DND-41 (cell line): ENCODE measurements at regions not wholly inside any gene's neighbourhood (a gene's known extent, or its start where the extent isn't known, plus 50 kb on each side); places are given as distances from the start of the nearest gene placed in this dataset.

Experiments used
- EZH2 ChIP-seq: IDR thresholded peaks from 3 replicates; pipeline ENCODE4 v1.6.1; 2012; ENCODE audit warnings: borderline replicate concordance, low read depth, mild to moderate bottlenecking, moderate library complexity, low read length, inconsistent platforms; ENCODE audit not compliant: severe bottlenecking
- TF ChIP-seq, protein P1 (sequence below): IDR thresholded peaks from 2 replicates; pipeline ENCODE4 v1.5.1; 2012; ENCODE audit warnings: borderline replicate concordance, low read length, moderate library complexity, mild to moderate bottlenecking; ENCODE audit not compliant: poor library complexity, severe bottlenecking; ENCODE audit errors: extremely low read depth

DNA sequence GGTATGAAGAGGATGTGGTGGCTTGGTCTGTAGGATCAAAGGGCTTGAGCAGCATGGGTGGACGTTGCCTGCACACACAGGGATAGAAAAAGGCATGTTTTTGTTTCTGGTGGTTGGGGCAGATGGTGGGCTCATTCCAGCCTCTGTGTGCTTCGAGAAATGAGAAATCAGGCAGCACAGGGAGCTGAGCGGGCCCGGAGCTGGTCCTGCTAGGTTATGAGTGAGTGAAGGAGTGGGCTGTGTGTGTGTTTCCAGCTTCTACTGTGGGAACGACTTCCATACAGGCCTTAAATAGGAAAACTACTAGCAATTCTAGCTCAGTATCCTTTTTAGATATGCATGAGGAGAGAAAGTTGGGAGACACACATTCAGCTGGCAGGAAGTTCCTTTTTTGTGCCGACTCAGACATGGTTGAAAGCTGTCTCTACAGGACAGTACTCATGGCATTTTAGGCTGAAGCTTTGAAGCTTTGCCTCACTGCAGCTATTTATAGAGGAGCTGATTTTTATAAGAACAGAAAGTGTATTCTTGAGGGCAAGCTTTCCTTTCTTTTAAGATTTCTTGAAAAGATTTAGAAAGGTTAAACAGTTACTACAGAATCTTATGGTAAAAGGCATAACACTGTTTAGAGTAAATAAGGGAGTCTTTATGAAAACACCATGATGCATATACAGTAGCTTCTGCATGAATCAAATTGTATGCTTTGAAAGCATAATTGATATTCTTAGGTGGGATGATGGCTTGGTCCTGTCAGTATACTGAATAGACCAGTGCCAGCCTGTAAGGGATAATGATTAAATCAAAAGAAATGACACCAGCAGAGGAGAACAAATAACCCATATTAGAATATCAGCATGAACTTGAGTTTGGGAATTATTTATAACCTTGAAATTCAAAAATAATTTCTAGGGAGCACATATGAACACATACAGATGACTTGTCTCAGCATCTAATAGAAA is 104.0 kb upstream of the MAN1A1 start:
- TF ChIP-seq, protein P1, sequence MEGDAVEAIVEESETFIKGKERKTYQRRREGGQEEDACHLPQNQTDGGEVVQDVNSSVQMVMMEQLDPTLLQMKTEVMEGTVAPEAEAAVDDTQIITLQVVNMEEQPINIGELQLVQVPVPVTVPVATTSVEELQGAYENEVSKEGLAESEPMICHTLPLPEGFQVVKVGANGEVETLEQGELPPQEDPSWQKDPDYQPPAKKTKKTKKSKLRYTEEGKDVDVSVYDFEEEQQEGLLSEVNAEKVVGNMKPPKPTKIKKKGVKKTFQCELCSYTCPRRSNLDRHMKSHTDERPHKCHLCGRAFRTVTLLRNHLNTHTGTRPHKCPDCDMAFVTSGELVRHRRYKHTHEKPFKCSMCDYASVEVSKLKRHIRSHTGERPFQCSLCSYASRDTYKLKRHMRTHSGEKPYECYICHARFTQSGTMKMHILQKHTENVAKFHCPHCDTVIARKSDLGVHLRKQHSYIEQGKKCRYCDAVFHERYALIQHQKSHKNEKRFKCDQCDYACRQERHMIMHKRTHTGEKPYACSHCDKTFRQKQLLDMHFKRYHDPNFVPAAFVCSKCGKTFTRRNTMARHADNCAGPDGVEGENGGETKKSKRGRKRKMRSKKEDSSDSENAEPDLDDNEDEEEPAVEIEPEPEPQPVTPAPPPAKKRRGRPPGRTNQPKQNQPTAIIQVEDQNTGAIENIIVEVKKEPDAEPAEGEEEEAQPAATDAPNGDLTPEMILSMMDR: no peak
- no peak for TF ChIP-seq EZH2
